ENCODE measurements at regions not wholly inside any gene's neighbourhood (a gene's known extent, or its start where the extent isn't known, plus 50 kb on each side); places are given as distances from the start of the nearest gene placed in this dataset.

DNA sequence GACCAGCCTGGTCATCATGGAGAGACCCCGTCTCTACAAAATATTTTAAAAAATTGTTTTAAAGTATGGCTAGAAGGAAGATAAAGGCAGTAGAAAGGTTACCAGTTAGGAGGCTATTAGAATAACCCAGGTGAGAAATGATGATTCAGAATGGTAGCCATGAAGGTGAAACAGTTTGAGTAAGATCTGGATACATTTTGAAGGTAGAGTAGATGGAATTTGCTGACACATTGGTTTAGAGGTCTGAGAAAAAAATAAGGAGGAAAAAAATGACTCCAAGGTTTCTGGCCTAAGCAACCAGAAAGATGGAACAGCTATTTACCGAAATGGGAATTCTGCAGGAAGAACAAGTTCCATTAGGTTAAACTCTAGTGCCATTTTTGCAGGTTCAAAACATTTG is 167.9 kb upstream of the TAB2 start:
- TF ChIP-seq, protein P1, sequence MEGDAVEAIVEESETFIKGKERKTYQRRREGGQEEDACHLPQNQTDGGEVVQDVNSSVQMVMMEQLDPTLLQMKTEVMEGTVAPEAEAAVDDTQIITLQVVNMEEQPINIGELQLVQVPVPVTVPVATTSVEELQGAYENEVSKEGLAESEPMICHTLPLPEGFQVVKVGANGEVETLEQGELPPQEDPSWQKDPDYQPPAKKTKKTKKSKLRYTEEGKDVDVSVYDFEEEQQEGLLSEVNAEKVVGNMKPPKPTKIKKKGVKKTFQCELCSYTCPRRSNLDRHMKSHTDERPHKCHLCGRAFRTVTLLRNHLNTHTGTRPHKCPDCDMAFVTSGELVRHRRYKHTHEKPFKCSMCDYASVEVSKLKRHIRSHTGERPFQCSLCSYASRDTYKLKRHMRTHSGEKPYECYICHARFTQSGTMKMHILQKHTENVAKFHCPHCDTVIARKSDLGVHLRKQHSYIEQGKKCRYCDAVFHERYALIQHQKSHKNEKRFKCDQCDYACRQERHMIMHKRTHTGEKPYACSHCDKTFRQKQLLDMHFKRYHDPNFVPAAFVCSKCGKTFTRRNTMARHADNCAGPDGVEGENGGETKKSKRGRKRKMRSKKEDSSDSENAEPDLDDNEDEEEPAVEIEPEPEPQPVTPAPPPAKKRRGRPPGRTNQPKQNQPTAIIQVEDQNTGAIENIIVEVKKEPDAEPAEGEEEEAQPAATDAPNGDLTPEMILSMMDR (IDR thresholded peaks at IDR 0.05) = no peak
- TF ChIP-seq POLR2A (IDR thresholded peaks at IDR 0.05) (no peak), POLR2AphosphoS5 (IDR thresholded peaks at IDR 0.05) (no peak)

Measured in breast epithelium (tissue), 3 donors.